GM12874 (cell line): ENCODE measurements at regions not wholly inside any gene's neighbourhood (a gene's known extent, or its start where the extent isn't known, plus 50 kb on each side); places are given as distances from the start of the nearest gene placed in this dataset.

Experiments
- CTCF ChIP-seq: IDR thresholded peaks from 2 replicates; pipeline ENCODE4 v1.5.1; 2011; ENCODE audit warnings: low read depth, mild to moderate bottlenecking, control low read depth, low read length, moderate library complexity; ENCODE audit not compliant: insufficient read depth

DNA sequence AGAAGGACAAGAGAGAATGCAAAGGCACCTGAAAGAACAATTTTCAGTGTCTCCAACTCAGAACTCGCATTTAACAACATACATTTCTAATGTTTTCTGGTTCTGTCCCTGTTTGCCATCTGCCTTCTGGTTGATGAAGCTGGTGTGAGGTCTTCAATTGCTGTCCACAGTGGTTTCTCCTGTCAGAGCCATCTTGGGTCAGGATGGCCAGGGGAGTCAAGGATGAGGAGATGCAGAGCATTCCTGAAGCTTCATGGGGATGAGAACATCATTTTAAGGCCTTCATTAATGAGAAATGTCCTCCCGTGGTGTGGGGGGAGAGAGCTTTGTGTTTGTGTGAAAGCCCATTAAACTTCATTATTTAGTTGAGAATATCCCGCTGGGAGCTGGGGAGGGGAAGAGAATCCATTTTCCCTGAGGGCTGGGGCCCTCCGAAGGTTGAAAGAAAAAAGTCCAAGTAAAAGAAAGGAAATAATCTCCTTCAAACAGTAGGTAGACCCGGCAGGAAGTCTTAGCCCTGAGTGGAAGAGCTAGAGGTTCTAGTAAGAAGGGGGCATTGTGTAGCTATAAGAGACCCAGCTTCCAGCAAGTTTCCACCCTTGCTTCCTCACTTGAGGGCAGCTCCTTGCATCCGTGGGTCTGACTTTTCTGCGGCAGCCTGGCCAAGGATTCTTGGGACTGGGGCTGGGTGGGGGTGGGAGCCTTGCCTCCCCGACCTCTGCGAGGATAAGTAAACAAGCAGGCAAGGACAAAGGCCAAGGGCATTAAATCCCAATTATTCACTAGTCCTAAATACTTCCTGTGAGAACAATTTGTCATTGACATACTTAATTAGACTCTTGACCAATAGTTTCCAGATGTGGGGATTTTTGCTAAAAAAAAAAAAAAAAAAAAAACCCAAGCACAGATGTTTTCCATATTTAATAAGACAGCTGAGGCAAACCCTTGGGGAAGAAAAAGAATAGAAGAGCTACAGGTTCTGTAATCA lies 119.2 kb downstream of the MSX2 start:
- TF ChIP-seq CTCF: no peak

GRCh38 chr5:174840435-174840834 lies 116.1 kb downstream of the MSX2 start:
- TF ChIP-seq CTCF: no peak

- TF ChIP-seq CTCF: no peak
Observed at GRCh38 chr5:174839196-174839595, 114.8 kb downstream of the MSX2 start.

DNA sequence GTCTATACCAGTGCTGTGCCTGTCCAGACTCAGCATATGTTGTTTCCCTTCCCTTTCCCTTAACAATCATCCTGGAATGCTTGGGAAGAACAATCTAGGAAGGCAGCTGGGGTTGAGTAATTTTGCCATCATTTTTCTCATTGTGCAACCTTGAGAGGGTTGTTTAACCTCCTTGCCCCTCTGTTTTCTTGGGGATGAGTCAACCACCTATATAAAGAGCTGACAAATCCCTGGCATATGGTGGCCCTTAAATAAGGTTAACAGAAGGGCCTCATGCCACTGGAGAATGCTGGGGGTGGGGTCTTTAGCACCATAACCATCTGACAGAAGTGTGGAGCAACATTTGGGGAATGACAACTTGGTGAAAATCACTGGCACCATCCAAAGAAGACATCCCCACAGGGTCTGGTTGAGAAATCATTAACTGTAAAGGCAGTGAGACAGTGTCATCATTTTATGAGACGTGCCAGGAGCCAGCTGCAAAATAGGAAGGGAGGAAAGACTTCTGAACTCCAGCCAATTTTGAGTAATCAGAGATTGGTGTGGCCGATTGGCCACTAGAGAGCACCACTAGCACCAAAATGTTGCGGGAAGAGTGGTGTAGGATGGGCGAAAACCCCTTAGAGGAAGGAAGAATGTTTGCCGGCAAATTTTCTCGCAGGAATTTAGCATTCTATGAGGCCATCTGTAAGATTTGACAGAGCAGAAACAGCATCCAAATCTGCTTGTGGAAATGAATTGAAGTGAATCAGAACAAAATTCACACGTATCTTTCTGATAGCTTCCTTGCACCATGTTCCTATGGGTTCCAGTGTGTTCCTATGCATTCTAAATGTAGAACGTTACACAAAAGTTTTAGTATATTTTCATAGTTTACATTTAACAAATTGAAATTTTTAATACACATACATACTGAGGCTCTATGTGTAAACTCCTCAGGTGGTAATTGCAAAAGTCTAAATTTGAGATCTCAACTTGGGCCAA lies 113.8 kb downstream of the MSX2 start:
- TF ChIP-seq CTCF: no peak

GRCh38 chr5:174834081-174834480 lies 109.7 kb downstream of the MSX2 start:
- TF ChIP-seq CTCF: no peak

DNA sequence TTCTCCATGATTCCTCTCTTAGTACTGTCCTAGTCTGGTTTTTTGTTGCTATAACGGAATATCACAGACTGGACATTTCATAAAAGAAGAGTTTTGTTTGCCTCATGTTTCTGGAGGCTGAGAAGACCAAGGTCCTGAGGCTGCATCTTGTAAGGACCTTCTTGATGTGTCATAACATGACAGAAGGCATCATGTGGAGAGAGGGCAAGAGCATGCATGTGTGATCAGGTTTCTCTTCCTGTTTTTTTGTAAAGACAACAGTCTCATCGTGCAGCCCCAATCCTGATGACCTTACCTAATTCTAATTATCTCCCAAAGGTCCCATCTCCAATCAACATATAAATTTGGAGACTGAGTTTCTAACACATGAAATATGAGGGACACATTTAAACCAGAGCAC lies 108.4 kb downstream of the MSX2 start:
- no peak for TF ChIP-seq CTCF

- TF ChIP-seq CTCF: no peak
Observed at GRCh38 chr5:174832025-174832424, 107.6 kb downstream of the MSX2 start.
